A549 (cell line): ENCODE measurements at regions not wholly inside any gene's neighbourhood (a gene's known extent, or its start where the extent isn't known, plus 50 kb on each side); places are given as distances from the start of the nearest gene placed in this dataset.

ENCODE experiments used
- CBX2 ChIP-seq: fragments of 200-600 bp; sonication (generic); IDR thresholded peaks from 2 replicates; pipeline ENCODE4 v1.6.1; 2016; ENCODE audit warnings: low read depth, mild to moderate bottlenecking, borderline replicate concordance
- JUNB ChIP-seq: fragments of >200 bp; sonication (Bioruptor Twin); formaldehyde crosslinking; IDR thresholded peaks from 2 replicates; pipeline ENCODE4 v1.6.1; 2016
- RFX5 ChIP-seq: fragments of 450-650 bp; IDR thresholded peaks from 2 replicates; pipeline ENCODE4 v1.7.1; 2014; ENCODE audit warnings: antibody characterized with exemption, mild to moderate bottlenecking, moderate library complexity
- TFCP2L1 ChIP-seq: fragments of 250-450 bp; sonication (Bioruptor Pico); IDR thresholded peaks from 2 replicates; pipeline ENCODE4 v1.5.0; 2021; ENCODE audit warnings: mild to moderate bottlenecking
- TF ChIP-seq, protein P1 (sequence below): fragments of >200 bp; sonication (Bioruptor Twin); formaldehyde crosslinking; IDR thresholded peaks from 3 replicates; pipeline ENCODE4 v1.5.1; 2016

DNA sequence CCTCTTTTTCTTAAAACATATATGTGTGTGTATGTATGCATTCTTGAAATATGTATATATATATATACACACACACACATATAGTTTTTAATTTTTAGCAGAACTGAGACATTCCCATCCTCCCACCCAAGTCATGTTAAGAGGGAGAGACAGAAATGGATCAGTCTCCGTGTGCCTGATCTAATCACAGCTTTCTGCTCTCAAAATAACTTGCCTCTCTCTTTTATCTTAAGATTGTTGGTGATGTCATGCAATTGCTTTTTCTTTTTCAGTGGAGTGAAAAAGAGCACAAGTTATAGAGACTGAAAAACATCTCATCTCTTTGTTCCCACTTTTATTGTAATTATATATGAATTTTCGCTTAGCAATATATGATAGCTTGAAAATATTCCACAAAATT, 279.9 kb upstream of the DOK6 start:
- TF ChIP-seq RFX5: no peak
- TF ChIP-seq, protein P1, sequence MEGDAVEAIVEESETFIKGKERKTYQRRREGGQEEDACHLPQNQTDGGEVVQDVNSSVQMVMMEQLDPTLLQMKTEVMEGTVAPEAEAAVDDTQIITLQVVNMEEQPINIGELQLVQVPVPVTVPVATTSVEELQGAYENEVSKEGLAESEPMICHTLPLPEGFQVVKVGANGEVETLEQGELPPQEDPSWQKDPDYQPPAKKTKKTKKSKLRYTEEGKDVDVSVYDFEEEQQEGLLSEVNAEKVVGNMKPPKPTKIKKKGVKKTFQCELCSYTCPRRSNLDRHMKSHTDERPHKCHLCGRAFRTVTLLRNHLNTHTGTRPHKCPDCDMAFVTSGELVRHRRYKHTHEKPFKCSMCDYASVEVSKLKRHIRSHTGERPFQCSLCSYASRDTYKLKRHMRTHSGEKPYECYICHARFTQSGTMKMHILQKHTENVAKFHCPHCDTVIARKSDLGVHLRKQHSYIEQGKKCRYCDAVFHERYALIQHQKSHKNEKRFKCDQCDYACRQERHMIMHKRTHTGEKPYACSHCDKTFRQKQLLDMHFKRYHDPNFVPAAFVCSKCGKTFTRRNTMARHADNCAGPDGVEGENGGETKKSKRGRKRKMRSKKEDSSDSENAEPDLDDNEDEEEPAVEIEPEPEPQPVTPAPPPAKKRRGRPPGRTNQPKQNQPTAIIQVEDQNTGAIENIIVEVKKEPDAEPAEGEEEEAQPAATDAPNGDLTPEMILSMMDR: no peak
- no peak for TF ChIP-seq TFCP2L1 (CRISPR knock-in tag)
- no peak for TF ChIP-seq JUNB
- TF ChIP-seq CBX2: no peak
